ENCODE measurements at regions not wholly inside any gene's neighbourhood (a gene's known extent, or its start where the extent isn't known, plus 50 kb on each side); places are given as distances from the start of the nearest gene placed in this dataset.

GRCh38 chr5:100322483-100322882, 212.7 kb upstream of the FAM174A start:
- TF ChIP-seq CTCF (IDR thresholded peaks at IDR 0.05): no peak

DNA sequence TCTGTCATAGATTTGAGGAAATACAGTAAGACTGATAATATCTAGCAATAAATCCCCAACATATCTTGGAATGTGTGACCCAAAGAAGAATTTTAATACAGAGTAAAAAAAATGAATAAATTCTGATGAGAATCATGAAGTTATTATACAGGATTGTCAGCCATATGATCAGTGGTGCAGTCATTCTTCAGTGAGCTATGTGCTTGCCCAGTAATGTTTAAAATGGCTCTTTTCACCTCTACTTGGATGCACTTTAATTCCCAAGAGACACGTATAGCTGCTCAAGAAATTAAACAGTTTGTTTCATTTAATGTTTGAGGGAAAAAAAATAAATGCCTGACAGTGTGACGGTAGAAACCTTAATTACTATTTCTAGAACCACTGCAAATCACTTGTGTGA, 215.3 kb upstream of the FAM174A start:
- TF ChIP-seq CTCF (IDR thresholded peaks at IDR 0.05): no peak

DNA sequence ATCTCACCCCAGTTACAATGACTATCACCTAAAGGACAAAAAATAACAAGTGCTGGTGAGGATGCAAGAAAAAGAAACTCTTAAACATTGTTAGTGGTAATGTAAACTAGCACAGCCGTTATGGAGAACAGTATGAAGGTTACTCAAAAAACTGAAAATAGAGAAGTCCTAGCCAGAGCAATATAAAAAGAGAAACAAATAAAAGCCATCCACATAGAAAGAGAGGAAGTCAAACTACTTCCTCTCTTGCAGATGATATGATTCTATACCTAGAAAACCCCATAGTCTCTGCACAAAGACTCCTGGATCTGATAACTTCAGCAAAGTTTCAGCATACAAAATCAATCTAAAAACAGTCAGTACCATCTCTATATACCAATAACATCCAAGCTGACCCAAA, 221.5 kb upstream of the FAM174A start:
- no peak for TF ChIP-seq CTCF (IDR thresholded peaks at IDR 0.05)

GRCh38 chr5:100311806-100312205, 223.4 kb upstream of the FAM174A start:
- TF ChIP-seq CTCF (IDR thresholded peaks at IDR 0.05): peak; percentile 45; the same call in 1 of the 2 replicates

DNA sequence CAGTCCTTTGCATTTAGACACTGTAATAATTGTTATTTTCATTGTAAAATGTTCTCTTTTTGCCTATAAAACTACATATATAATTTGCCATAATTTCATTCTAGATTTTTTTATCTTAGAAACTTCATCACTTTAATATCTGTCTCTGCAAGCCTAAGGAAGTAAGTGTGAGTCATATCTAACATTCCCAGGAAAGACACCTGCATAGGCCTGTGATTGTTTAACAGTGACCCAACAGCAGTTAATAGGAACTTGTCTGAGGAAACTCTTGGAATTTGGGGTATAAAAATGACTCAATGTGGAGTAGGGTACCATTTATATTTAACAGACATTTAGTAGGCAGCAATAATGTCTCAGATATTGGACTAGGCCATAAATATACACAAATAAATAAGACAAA, 229.2 kb upstream of the FAM174A start:
- TF ChIP-seq CTCF (IDR thresholded peaks at IDR 0.05): no peak

DNA sequence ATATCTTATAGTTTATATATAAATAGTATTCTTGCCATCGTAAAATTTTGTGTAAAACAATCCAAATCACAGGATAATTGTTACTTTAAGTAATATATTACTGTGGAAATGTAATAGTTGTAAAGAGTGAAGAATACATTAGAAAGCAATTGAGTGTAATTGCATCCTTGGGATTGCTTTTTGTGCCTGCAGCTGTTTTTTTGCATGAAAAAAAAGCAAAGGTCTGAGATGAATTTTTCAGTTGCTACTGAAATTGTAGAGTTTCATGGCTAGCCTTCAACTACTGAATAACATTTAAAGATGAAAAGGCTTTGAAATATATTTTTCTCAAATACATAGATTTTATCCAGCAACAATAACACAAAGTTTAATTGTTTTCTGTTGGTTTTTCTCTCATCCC, 232.0 kb upstream of the FAM174A start:
- no peak for TF ChIP-seq CTCF (IDR thresholded peaks at IDR 0.05)

DNA sequence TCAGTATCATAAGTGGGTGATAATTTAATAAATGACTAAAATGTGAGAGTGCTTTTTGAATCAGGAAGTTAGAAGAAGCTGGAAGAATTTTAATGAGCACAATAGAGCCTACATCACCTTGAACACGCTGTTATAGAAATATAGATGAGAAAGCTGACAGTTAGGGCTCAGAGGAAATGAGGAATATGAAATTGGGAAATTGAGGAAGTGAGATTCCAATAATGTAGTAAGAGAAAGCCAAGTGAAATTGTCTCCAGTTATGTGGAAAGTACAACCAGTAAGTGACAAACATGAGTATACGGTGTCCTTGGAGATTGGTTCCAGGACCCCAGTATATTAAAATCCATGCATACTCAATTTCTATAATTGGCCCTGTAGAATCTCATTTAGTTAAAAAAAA, 235.9 kb upstream of the FAM174A start:
- TF ChIP-seq CTCF (IDR thresholded peaks at IDR 0.05): no peak

DNA sequence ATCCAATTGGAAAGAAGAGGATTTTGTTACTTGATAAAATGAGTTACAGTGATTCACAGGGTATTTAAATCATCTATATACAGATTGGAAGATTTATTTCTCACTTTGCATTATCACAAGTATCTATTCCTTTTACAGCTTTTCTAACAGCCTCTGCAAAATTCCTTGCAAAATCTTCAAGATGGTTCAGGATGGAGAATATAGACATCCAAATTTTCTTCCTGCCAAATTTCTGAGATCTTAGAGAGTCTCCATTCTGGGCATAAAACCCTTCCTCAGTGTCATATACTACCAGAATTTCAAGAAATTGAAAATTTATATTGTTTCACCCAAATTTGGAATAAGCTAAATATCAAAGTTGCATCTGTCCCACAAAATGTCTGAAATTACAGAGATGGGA, 259.1 kb upstream of the FAM174A start:
- no peak for TF ChIP-seq CTCF (IDR thresholded peaks at IDR 0.05)
